ENCODE measurements at regions not wholly inside any gene's neighbourhood (a gene's known extent, or its start where the extent isn't known, plus 50 kb on each side); places are given as distances from the start of the nearest gene placed in this dataset.

DNA sequence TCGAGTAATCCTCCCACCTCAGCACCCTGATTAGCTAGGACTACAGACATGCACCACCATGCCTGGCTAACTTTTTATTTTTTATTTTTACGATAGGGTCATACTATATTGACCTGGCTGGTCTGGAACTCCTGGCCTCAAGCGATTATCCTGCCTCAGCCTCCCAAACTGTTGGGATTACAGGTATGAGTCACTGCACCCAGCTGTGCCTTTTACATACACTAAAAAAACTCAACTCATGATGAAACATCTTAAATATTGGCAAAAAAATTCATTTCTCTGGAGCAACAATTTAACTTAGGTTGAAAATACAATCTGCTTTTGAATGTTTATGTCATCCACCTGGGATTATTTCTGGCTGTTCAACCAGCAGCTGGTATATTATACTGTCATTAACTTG lies 598.3 kb upstream of the ZP4 start:
- Histone ChIP-seq H3K4me3 (ENCODE audit: low read depth in 1 of 3, low read length in 3 of 3) (no peak overlapping the region), H3K27ac (ENCODE audit: low read depth in 1 of 2, low read length in 2 of 2) (no peak overlapping the region), H3K4me1 (ENCODE audit: control insufficient read depth in 4 of 4, insufficient read depth in 4 of 4, low read length in 3 of 4) (no peaks in the 10 kb centered on the region), H3K36me3 (ENCODE audit: control insufficient read depth in 4 of 4, insufficient read depth in 3 of 4, low read depth in 1 of 4, low read length in 3 of 4) (no peaks in the 10 kb centered on the region), H3K9ac (ENCODE audit: low read depth in 1 of 2, low read length in 2 of 2) (no peak overlapping the region), H3K27me3 (ENCODE audit: control insufficient read depth in 4 of 4, insufficient read depth in 4 of 4, low read length in 3 of 4) (no peaks in the 10 kb centered on the region), H3K9me3 (ENCODE audit: control insufficient read depth in 4 of 4, low read length in 3 of 4) (no peaks in the 10 kb centered on the region)
- 77% methylated on average over 3 of the region's 3 CpGs for WGBS
- DNase-seq (ENCODE audit: low spot score): no peak
- TF ChIP-seq, protein P1, sequence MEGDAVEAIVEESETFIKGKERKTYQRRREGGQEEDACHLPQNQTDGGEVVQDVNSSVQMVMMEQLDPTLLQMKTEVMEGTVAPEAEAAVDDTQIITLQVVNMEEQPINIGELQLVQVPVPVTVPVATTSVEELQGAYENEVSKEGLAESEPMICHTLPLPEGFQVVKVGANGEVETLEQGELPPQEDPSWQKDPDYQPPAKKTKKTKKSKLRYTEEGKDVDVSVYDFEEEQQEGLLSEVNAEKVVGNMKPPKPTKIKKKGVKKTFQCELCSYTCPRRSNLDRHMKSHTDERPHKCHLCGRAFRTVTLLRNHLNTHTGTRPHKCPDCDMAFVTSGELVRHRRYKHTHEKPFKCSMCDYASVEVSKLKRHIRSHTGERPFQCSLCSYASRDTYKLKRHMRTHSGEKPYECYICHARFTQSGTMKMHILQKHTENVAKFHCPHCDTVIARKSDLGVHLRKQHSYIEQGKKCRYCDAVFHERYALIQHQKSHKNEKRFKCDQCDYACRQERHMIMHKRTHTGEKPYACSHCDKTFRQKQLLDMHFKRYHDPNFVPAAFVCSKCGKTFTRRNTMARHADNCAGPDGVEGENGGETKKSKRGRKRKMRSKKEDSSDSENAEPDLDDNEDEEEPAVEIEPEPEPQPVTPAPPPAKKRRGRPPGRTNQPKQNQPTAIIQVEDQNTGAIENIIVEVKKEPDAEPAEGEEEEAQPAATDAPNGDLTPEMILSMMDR (IDR thresholded peaks at IDR 0.05; ENCODE audit: low read depth, low read length, missing input control): no peak
- no peak for TF ChIP-seq YY1 (IDR thresholded peaks at IDR 0.05)
- TF ChIP-seq, protein P2, sequence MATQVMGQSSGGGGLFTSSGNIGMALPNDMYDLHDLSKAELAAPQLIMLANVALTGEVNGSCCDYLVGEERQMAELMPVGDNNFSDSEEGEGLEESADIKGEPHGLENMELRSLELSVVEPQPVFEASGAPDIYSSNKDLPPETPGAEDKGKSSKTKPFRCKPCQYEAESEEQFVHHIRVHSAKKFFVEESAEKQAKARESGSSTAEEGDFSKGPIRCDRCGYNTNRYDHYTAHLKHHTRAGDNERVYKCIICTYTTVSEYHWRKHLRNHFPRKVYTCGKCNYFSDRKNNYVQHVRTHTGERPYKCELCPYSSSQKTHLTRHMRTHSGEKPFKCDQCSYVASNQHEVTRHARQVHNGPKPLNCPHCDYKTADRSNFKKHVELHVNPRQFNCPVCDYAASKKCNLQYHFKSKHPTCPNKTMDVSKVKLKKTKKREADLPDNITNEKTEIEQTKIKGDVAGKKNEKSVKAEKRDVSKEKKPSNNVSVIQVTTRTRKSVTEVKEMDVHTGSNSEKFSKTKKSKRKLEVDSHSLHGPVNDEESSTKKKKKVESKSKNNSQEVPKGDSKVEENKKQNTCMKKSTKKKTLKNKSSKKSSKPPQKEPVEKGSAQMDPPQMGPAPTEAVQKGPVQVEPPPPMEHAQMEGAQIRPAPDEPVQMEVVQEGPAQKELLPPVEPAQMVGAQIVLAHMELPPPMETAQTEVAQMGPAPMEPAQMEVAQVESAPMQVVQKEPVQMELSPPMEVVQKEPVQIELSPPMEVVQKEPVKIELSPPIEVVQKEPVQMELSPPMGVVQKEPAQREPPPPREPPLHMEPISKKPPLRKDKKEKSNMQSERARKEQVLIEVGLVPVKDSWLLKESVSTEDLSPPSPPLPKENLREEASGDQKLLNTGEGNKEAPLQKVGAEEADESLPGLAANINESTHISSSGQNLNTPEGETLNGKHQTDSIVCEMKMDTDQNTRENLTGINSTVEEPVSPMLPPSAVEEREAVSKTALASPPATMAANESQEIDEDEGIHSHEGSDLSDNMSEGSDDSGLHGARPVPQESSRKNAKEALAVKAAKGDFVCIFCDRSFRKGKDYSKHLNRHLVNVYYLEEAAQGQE (IDR thresholded peaks at IDR 0.05): no peak
- TF ChIP-seq, protein P3, sequence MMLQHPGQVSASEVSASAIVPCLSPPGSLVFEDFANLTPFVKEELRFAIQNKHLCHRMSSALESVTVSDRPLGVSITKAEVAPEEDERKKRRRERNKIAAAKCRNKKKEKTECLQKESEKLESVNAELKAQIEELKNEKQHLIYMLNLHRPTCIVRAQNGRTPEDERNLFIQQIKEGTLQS (IDR thresholded peaks at IDR 0.05): no peak
- TF ChIP-seq NR2F2 (IDR thresholded peaks at IDR 0.05): no peak
- TF ChIP-seq FOXA1 (IDR thresholded peaks at IDR 0.05): no peak
- no peak for TF ChIP-seq SP1 (IDR thresholded peaks at IDR 0.05)
- TF ChIP-seq HNF4G (IDR thresholded peaks at IDR 0.05): no peak
- TF ChIP-seq JUND (IDR thresholded peaks at IDR 0.05): no peak
- TF ChIP-seq HNF4A (conservative IDR thresholded peaks at IDR 0.05): no peak
- TF ChIP-seq TAF1 (conservative IDR thresholded peaks at IDR 0.05): no peak
- TF ChIP-seq, protein P4, sequence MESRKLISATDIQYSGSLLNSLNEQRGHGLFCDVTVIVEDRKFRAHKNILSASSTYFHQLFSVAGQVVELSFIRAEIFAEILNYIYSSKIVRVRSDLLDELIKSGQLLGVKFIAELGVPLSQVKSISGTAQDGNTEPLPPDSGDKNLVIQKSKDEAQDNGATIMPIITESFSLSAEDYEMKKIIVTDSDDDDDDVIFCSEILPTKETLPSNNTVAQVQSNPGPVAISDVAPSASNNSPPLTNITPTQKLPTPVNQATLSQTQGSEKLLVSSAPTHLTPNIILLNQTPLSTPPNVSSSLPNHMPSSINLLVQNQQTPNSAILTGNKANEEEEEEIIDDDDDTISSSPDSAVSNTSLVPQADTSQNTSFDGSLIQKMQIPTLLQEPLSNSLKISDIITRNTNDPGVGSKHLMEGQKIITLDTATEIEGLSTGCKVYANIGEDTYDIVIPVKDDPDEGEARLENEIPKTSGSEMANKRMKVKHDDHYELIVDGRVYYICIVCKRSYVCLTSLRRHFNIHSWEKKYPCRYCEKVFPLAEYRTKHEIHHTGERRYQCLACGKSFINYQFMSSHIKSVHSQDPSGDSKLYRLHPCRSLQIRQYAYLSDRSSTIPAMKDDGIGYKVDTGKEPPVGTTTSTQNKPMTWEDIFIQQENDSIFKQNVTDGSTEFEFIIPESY (IDR thresholded peaks at IDR 0.05): no peak
- no peak for TF ChIP-seq RAD21 (IDR thresholded peaks at IDR 0.05)
- TF ChIP-seq, protein P5, sequence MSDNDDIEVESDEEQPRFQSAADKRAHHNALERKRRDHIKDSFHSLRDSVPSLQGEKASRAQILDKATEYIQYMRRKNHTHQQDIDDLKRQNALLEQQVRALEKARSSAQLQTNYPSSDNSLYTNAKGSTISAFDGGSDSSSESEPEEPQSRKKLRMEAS (IDR thresholded peaks at IDR 0.05): no peak
- TF ChIP-seq RXRA (IDR thresholded peaks at IDR 0.05): no peak

DNA sequence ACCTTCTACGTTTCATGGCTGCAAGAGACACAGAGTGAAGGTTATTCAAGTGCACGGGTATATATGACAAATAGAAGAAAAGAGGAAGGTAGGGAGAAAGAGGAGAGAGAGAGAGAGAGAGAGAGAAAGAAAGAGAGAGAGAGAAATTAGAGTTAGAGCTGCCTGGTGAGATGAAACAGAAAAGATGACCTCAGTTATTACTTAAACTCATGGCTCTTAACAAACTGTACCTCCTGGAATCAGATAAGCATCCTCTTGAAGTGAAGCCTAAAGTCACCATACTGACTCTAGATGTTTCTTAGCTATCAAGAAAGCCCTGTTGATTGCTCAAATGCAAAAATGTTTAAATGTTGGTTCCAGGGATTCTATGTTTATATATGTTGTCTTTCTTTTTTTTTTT lies 597.7 kb upstream of the ZP4 start:
- H3K4me3 ChIP-seq (ENCODE audit: low read depth in 1 of 3, low read length in 3 of 3): no peak overlapping the region
- 72% methylated on average over 2 of the region's 2 CpGs for WGBS
- H3K4me1 ChIP-seq (ENCODE audit: control insufficient read depth in 4 of 4, insufficient read depth in 4 of 4, low read length in 3 of 4): no peaks in the 10 kb centered on the region
- no peak for DNase-seq (ENCODE audit: low spot score)
- no peaks in the 10 kb centered on the region for H3K9me3 ChIP-seq (ENCODE audit: control insufficient read depth in 4 of 4, low read length in 3 of 4)
- no peaks in the 10 kb centered on the region for H3K36me3 ChIP-seq (ENCODE audit: control insufficient read depth in 4 of 4, insufficient read depth in 3 of 4, low read depth in 1 of 4, low read length in 3 of 4)
- H3K27me3 ChIP-seq (ENCODE audit: control insufficient read depth in 4 of 4, insufficient read depth in 4 of 4, low read length in 3 of 4): no peaks in the 10 kb centered on the region
- no peak overlapping the region for H3K27ac ChIP-seq (ENCODE audit: low read depth in 1 of 2, low read length in 2 of 2)
- TF ChIP-seq TAF1 (conservative IDR thresholded peaks at IDR 0.05): no peak
- H3K9ac ChIP-seq (ENCODE audit: low read depth in 1 of 2, low read length in 2 of 2): no peak overlapping the region
